Lung (tissue), 11 donors: ENCODE measurements at regions not wholly inside any gene's neighbourhood (a gene's known extent, or its start where the extent isn't known, plus 50 kb on each side); places are given as distances from the start of the nearest gene placed in this dataset.

Experiments
- ATAC-seq: fragments of 200-7000 bp; cut with Tn5 transposase; one replicate; pipeline ENCODE4 v1.9.1; 2020; ENCODE audit warnings: moderate number of reproducible peaks; ENCODE audit not compliant: insufficient read depth, low FRiP score
- DNase-seq, 3 donors: peaks; one replicate each; pipeline ENCODE4 v3.0.0-alpha.2; 2013 to 2017
- H3K27ac ChIP-seq, 2 donors: one replicate each; pipeline ENCODE4 v1.5.1; 2013; ENCODE audit warnings: mild to moderate bottlenecking in 2 of 2, moderate library complexity in 2 of 2, control low read depth in 1 of 2, inconsistent platforms in 1 of 2, low read depth in 1 of 2, low read length in 1 of 2
- H3K27me3 ChIP-seq, 3 donors: one replicate each; pipeline ENCODE4 v1.5.1; 2013; ENCODE audit warnings: low read length in 2 of 3; ENCODE audit not compliant: control insufficient read depth in 3 of 3, insufficient read depth in 3 of 3
- H3K36me3 ChIP-seq, 4 donors: one replicate each; pipeline ENCODE4 v1.5.1; 2013; ENCODE audit warnings: low read length in 4 of 4, mild to moderate bottlenecking in 1 of 4, moderate library complexity in 1 of 4; ENCODE audit not compliant: control insufficient read depth in 4 of 4, insufficient read depth in 4 of 4
- H3K4me1 ChIP-seq, 5 donors: one replicate each; pipeline ENCODE4 v1.5.1; 2013; ENCODE audit warnings: low read length in 5 of 5, mild to moderate bottlenecking in 2 of 5, moderate library complexity in 1 of 5; ENCODE audit not compliant: control insufficient read depth in 5 of 5, insufficient read depth in 5 of 5
- H3K4me3 ChIP-seq: one replicate; pipeline ENCODE4 v1.5.1; 2013; ENCODE audit warnings: mild to moderate bottlenecking, control low read depth, moderate library complexity
- H3K9ac ChIP-seq, 2 donors: one replicate each; pipeline ENCODE4 v1.5.1; 2013; ENCODE audit warnings: low read length in 2 of 2, control low read depth in 1 of 2; ENCODE audit not compliant: insufficient read depth in 1 of 2
- H3K9me3 ChIP-seq, 4 donors: one replicate each; pipeline ENCODE4 v1.5.1; 2013; ENCODE audit warnings: low read length in 3 of 4, mild to moderate bottlenecking in 1 of 4, moderate library complexity in 1 of 4; ENCODE audit not compliant: control insufficient read depth in 4 of 4, insufficient read depth in 3 of 4
- CTCF ChIP-seq: IDR thresholded peaks from 2 replicates; pipeline ENCODE4 v1.5.1; 2012; ENCODE audit warnings: mild to moderate bottlenecking; ENCODE audit errors: control extremely low read depth, extremely low read depth
- WGBS, 2 donors: extraction: QIAGEN DNeasy Blood & Tissue Kit; methylation state at CpG; one replicate each; pipeline ENCODE4 v1.1.7; 2013; 5-methylcytosine and 5-hydroxymethylcytosine counted together
- donor health status: control.
- donor health status: control.
- donor health status: Bipolar disorder and iron deficiency.
- donor health status: healthy.
- donor health status: DM: yes; HTN: yes; CAD: no.

- Histone ChIP-seq H3K4me1 (no peaks in the 10 kb centered on the region), H3K27ac (no peak overlapping the region), H3K27me3 (no peaks in the 10 kb centered on the region), H3K9ac (no peak overlapping the region), H3K9me3 (no peaks in the 10 kb centered on the region), H3K36me3 (no peaks in the 10 kb centered on the region), H3K4me3 (no peak overlapping the region)
- TF ChIP-seq CTCF: no peak
- 60 to 66% methylated on average over 10 of the region's 10 CpGs for WGBS, 2 donors
- ATAC-seq: no peak
- DNase-seq: peak in 2 of 3 donors; percentile 2 to 6
Measured at GRCh38 chr5:87949676-87950631, 318.7 kb downstream of the TMEM161B start.

- 62 to 77% methylated on average over 2 of the region's 2 CpGs for WGBS, 2 donors
- no peak overlapping the region for H3K9ac ChIP-seq
- H3K27me3 ChIP-seq: no peaks in the 10 kb centered on the region
- ATAC-seq (no peak), DNase-seq (no peak)
- H3K9me3 ChIP-seq: no peaks in the 10 kb centered on the region
- H3K27ac ChIP-seq: no peak overlapping the region
- no peak for TF ChIP-seq CTCF
- no peak overlapping the region for H3K4me3 ChIP-seq
- no peaks in the 10 kb centered on the region for H3K4me1 ChIP-seq
- no peaks in the 10 kb centered on the region for H3K36me3 ChIP-seq
Measured at GRCh38 chr5:87948486-87948885, 320.2 kb downstream of the TMEM161B start.

- 53 to 63% methylated on average over 4 of the region's 4 CpGs for WGBS, 2 donors
- no peak for ATAC-seq
Measured at GRCh38 chr5:87946271-87946670, 322.4 kb downstream of the TMEM161B start.

More at GRCh38 chr5:87946271-87946670, 322.4 kb downstream of the TMEM161B start:
- no peak for DNase-seq
- Histone ChIP-seq H3K4me1 (no peaks in the 10 kb centered on the region), H3K27ac (no peak overlapping the region), H3K4me3 (no peak overlapping the region), H3K9me3 (no peaks in the 10 kb centered on the region), H3K27me3 (no peaks in the 10 kb centered on the region), H3K36me3 (no peaks in the 10 kb centered on the region), H3K9ac (no peak overlapping the region)
- no peak for TF ChIP-seq CTCF
